ENCODE measurements at regions not wholly inside any gene's neighbourhood (a gene's known extent, or its start where the extent isn't known, plus 50 kb on each side); places are given as distances from the start of the nearest gene placed in this dataset.

GRCh38 chr14:51328772-51329353, 88.8 kb downstream of the TMX1 start:
- H3K27me3 ChIP-seq (ENCODE audit: control insufficient read depth, insufficient read depth, low read length) = no peaks in the 10 kb centered on the region
- H3K4me1 ChIP-seq (ENCODE audit: control insufficient read depth, insufficient read depth, low read length) = peaks cover 7% of the 10 kb centered on the region; the same call in 1 of the 2 replicates
- H3K4me3 ChIP-seq (ENCODE audit: low read depth, low read length) = no peak overlapping the region
- no peak overlapping the region for H3K27ac ChIP-seq (ENCODE audit: low read depth, low read length)
- no peaks in the 10 kb centered on the region for H3K9me3 ChIP-seq (ENCODE audit: control insufficient read depth, insufficient read depth, low read depth, low read length)
- no peak overlapping the region for H3K9ac ChIP-seq (ENCODE audit: low read length)
- H3K36me3 ChIP-seq (ENCODE audit: control insufficient read depth, insufficient read depth, low read length) = no peaks in the 10 kb centered on the region

- no peaks in the 10 kb centered on the region for H3K36me3 ChIP-seq (ENCODE audit: control insufficient read depth, insufficient read depth, low read length)
- peaks cover 7% of the 10 kb centered on the region; the same call in 1 of the 2 replicates for H3K4me1 ChIP-seq (ENCODE audit: control insufficient read depth, insufficient read depth, low read length)
These were observed 91.7 kb downstream of the TMX1 start for GRCh38 chr14:51331486-51332367.

GRCh38 chr14:51333299-51333698, 93.3 kb downstream of the TMX1 start:
- no peak overlapping the region for H3K27ac ChIP-seq (ENCODE audit: low read depth, low read length)

More at GRCh38 chr14:51331486-51332367, 91.7 kb downstream of the TMX1 start:
- Histone ChIP-seq H3K27ac (ENCODE audit: low read depth, low read length) (no peak overlapping the region), H3K27me3 (ENCODE audit: control insufficient read depth, insufficient read depth, low read length) (no peaks in the 10 kb centered on the region), H3K9me3 (ENCODE audit: control insufficient read depth, insufficient read depth, low read depth, low read length) (no peaks in the 10 kb centered on the region), H3K9ac (ENCODE audit: low read length) (no peak overlapping the region), H3K4me3 (ENCODE audit: low read depth, low read length) (no peak overlapping the region)

GRCh38 chr14:51333901-51334521, 94.0 kb downstream of the TMX1 start:
- Histone ChIP-seq H3K9me3 (ENCODE audit: control insufficient read depth, insufficient read depth, low read depth, low read length) (no peaks in the 10 kb centered on the region), H3K4me1 (ENCODE audit: control insufficient read depth, insufficient read depth, low read length) (no peaks in the 10 kb centered on the region), H3K36me3 (ENCODE audit: control insufficient read depth, insufficient read depth, low read length) (no peaks in the 10 kb centered on the region), H3K27ac (ENCODE audit: low read depth, low read length) (no peak overlapping the region), H3K9ac (ENCODE audit: low read length) (no peak overlapping the region), H3K4me3 (ENCODE audit: low read depth, low read length) (no peak overlapping the region), H3K27me3 (ENCODE audit: control insufficient read depth, insufficient read depth, low read length) (no peaks in the 10 kb centered on the region)

More at GRCh38 chr14:51333299-51333698, 93.3 kb downstream of the TMX1 start:
- H3K27me3 ChIP-seq (ENCODE audit: control insufficient read depth, insufficient read depth, low read length) = no peaks in the 10 kb centered on the region
- no peak overlapping the region for H3K4me3 ChIP-seq (ENCODE audit: low read depth, low read length)
- H3K36me3 ChIP-seq (ENCODE audit: control insufficient read depth, insufficient read depth, low read length) = no peaks in the 10 kb centered on the region
- no peak overlapping the region for H3K9ac ChIP-seq (ENCODE audit: low read length)
- H3K9me3 ChIP-seq (ENCODE audit: control insufficient read depth, insufficient read depth, low read depth, low read length) = no peaks in the 10 kb centered on the region
- H3K4me1 ChIP-seq (ENCODE audit: control insufficient read depth, insufficient read depth, low read length) = peaks cover 1% of the 10 kb centered on the region; the same call in 1 of the 2 replicates

GRCh38 chr14:51334566-51334965, 94.5 kb downstream of the TMX1 start:
- no peaks in the 10 kb centered on the region for H3K9me3 ChIP-seq (ENCODE audit: control insufficient read depth, insufficient read depth, low read depth, low read length)
- H3K27me3 ChIP-seq (ENCODE audit: control insufficient read depth, insufficient read depth, low read length) = no peaks in the 10 kb centered on the region
- H3K36me3 ChIP-seq (ENCODE audit: control insufficient read depth, insufficient read depth, low read length) = no peaks in the 10 kb centered on the region
- H3K9ac ChIP-seq (ENCODE audit: low read length) = no peak overlapping the region
- no peaks in the 10 kb centered on the region for H3K4me1 ChIP-seq (ENCODE audit: control insufficient read depth, insufficient read depth, low read length)
- H3K27ac ChIP-seq (ENCODE audit: low read depth, low read length) = no peak overlapping the region
- no peak overlapping the region for H3K4me3 ChIP-seq (ENCODE audit: low read depth, low read length)

- no peaks in the 10 kb centered on the region for H3K27me3 ChIP-seq (ENCODE audit: control insufficient read depth, insufficient read depth, low read length)
- no peak overlapping the region for H3K27ac ChIP-seq (ENCODE audit: low read depth, low read length)
- no peak overlapping the region for H3K9ac ChIP-seq (ENCODE audit: low read length)
- H3K9me3 ChIP-seq (ENCODE audit: control insufficient read depth, insufficient read depth, low read depth, low read length) = no peaks in the 10 kb centered on the region
- no peaks in the 10 kb centered on the region for H3K4me1 ChIP-seq (ENCODE audit: control insufficient read depth, insufficient read depth, low read length)
- no peaks in the 10 kb centered on the region for H3K36me3 ChIP-seq (ENCODE audit: control insufficient read depth, insufficient read depth, low read length)
- no peak overlapping the region for H3K4me3 ChIP-seq (ENCODE audit: low read depth, low read length)
These were observed 95.5 kb downstream of the TMX1 start for GRCh38 chr14:51335531-51335930.

GRCh38 chr14:51335961-51336723, 96.1 kb downstream of the TMX1 start:
- Histone ChIP-seq H3K36me3 (ENCODE audit: control insufficient read depth, insufficient read depth, low read length) (no peaks in the 10 kb centered on the region), H3K27ac (ENCODE audit: low read depth, low read length) (no peak overlapping the region), H3K9me3 (ENCODE audit: control insufficient read depth, insufficient read depth, low read depth, low read length) (no peaks in the 10 kb centered on the region), H3K9ac (ENCODE audit: low read length) (no peak overlapping the region), H3K4me3 (ENCODE audit: low read depth, low read length) (no peak overlapping the region), H3K4me1 (ENCODE audit: control insufficient read depth, insufficient read depth, low read length) (no peaks in the 10 kb centered on the region), H3K27me3 (ENCODE audit: control insufficient read depth, insufficient read depth, low read length) (no peaks in the 10 kb centered on the region)

GRCh38 chr14:51336734-51337133, 96.7 kb downstream of the TMX1 start:
- H3K9me3 ChIP-seq (ENCODE audit: control insufficient read depth, insufficient read depth, low read depth, low read length) = no peaks in the 10 kb centered on the region
- no peaks in the 10 kb centered on the region for H3K36me3 ChIP-seq (ENCODE audit: control insufficient read depth, insufficient read depth, low read length)
- no peak overlapping the region for H3K9ac ChIP-seq (ENCODE audit: low read length)
- no peaks in the 10 kb centered on the region for H3K27me3 ChIP-seq (ENCODE audit: control insufficient read depth, insufficient read depth, low read length)
- no peaks in the 10 kb centered on the region for H3K4me1 ChIP-seq (ENCODE audit: control insufficient read depth, insufficient read depth, low read length)
- H3K27ac ChIP-seq (ENCODE audit: low read depth, low read length) = no peak overlapping the region
- H3K4me3 ChIP-seq (ENCODE audit: low read depth, low read length) = no peak overlapping the region

- Histone ChIP-seq H3K4me3 (ENCODE audit: low read depth, low read length) (no peak overlapping the region), H3K27me3 (ENCODE audit: control insufficient read depth, insufficient read depth, low read length) (no peaks in the 10 kb centered on the region), H3K36me3 (ENCODE audit: control insufficient read depth, insufficient read depth, low read length) (no peaks in the 10 kb centered on the region), H3K9me3 (ENCODE audit: control insufficient read depth, insufficient read depth, low read depth, low read length) (no peaks in the 10 kb centered on the region), H3K27ac (ENCODE audit: low read depth, low read length) (no peak overlapping the region), H3K4me1 (ENCODE audit: control insufficient read depth, insufficient read depth, low read length) (no peaks in the 10 kb centered on the region), H3K9ac (ENCODE audit: low read length) (no peak overlapping the region)
These were observed 97.5 kb downstream of the TMX1 start for GRCh38 chr14:51337520-51337919.

- Histone ChIP-seq H3K9me3 (ENCODE audit: control insufficient read depth, insufficient read depth, low read depth, low read length) (no peaks in the 10 kb centered on the region), H3K9ac (ENCODE audit: low read length) (no peak overlapping the region), H3K4me1 (ENCODE audit: control insufficient read depth, insufficient read depth, low read length) (no peaks in the 10 kb centered on the region), H3K27ac (ENCODE audit: low read depth, low read length) (no peak overlapping the region), H3K4me3 (ENCODE audit: low read depth, low read length) (no peak overlapping the region), H3K27me3 (ENCODE audit: control insufficient read depth, insufficient read depth, low read length) (no peaks in the 10 kb centered on the region), H3K36me3 (ENCODE audit: control insufficient read depth, insufficient read depth, low read length) (no peaks in the 10 kb centered on the region)
These were observed 101.3 kb downstream of the TMX1 start for GRCh38 chr14:51341338-51341737.

Measured in HUES6 (cell line).